Cardiac muscle cell (in vitro differentiated cells and primary cell): ENCODE measurements at regions not wholly inside any gene's neighbourhood (a gene's known extent, or its start where the extent isn't known, plus 50 kb on each side); places are given as distances from the start of the nearest gene placed in this dataset.
A peak's percentile ranks its signal among the peaks of the same experiment; 100 is the strongest.
"Not testable (repeated sequence)": the region's sequence is repeated elsewhere in the genome, so short reads cannot be mapped to it uniquely, and the experiment has no call there.

Source experiments
- DNase-seq, 2 donors: peaks; one replicate each; pipeline versions ENCODE4 v3.0.0 to v3.0.0-alpha.2; 2010 to 2017; ENCODE audit warnings: low read depth in 1 of 2, low spot score in 1 of 2
- H3K27ac ChIP-seq: fragments of 200-600 bp; sonication (generic); 2 replicates; pipeline ENCODE4 v1.5.1; 2016
- H3K27me3 ChIP-seq: fragments of 200-600 bp; sonication (generic); 2 replicates; pipeline ENCODE4 v1.6.0; 2016; ENCODE audit warnings: control low read depth
- H3K36me3 ChIP-seq: fragments of 200-600 bp; sonication (generic); 2 replicates; pipeline ENCODE4 v1.5.1; 2016; ENCODE audit warnings: control low read depth
- H3K4me1 ChIP-seq: fragments of 200-600 bp; sonication (generic); 2 replicates; pipeline ENCODE4 v1.8.1; 2017; ENCODE audit warnings: low read depth, mild to moderate bottlenecking, mixed run types
- H3K4me3 ChIP-seq: fragments of 200-600 bp; sonication (generic); 2 replicates; pipeline ENCODE4 v1.5.1; 2016; ENCODE audit warnings: mild to moderate bottlenecking
- H3K9me3 ChIP-seq: fragments of 200-600 bp; sonication (generic); 2 replicates; pipeline ENCODE4 v1.5.1; 2017; ENCODE audit warnings: low read depth, mild to moderate bottlenecking, control low read depth
- TF ChIP-seq, protein P1 (sequence below): IDR thresholded peaks from 2 replicates; pipeline ENCODE4 v1.5.1; 2012; ENCODE audit warnings: low read depth, mild to moderate bottlenecking, low read length

DNA sequence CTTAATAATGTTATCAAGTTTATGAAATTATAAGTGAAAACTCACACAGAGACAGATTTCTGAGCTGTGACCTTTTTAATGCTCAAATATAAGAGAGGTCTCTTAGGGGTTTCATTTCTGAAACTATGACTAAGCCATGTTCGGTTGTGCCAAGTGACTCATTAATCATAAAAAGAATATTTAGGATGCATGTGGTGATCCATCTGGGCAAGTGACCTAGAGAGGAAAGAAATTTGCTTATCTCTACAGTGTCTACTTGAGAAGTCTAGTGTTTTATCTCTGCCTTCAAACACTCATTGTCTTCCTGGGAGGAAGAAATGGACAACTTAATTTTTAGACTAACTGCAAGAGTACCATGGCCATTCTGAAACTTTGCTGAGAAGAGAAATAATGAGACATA is 545.3 kb upstream of the GRID2 start:
- Histone ChIP-seq H3K4me3 (no peak overlapping the region), H3K27ac (no peak overlapping the region), H3K4me1 (peaks cover 14% of the 10 kb centered on the region), H3K27me3 (no peaks in the 10 kb centered on the region), H3K9me3 (no peaks in the 10 kb centered on the region), H3K36me3 (no peaks in the 10 kb centered on the region)
- TF ChIP-seq, protein P1, sequence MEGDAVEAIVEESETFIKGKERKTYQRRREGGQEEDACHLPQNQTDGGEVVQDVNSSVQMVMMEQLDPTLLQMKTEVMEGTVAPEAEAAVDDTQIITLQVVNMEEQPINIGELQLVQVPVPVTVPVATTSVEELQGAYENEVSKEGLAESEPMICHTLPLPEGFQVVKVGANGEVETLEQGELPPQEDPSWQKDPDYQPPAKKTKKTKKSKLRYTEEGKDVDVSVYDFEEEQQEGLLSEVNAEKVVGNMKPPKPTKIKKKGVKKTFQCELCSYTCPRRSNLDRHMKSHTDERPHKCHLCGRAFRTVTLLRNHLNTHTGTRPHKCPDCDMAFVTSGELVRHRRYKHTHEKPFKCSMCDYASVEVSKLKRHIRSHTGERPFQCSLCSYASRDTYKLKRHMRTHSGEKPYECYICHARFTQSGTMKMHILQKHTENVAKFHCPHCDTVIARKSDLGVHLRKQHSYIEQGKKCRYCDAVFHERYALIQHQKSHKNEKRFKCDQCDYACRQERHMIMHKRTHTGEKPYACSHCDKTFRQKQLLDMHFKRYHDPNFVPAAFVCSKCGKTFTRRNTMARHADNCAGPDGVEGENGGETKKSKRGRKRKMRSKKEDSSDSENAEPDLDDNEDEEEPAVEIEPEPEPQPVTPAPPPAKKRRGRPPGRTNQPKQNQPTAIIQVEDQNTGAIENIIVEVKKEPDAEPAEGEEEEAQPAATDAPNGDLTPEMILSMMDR: no peak
- DNase-seq: peak in 1 of 2 donors; percentile 85

DNA sequence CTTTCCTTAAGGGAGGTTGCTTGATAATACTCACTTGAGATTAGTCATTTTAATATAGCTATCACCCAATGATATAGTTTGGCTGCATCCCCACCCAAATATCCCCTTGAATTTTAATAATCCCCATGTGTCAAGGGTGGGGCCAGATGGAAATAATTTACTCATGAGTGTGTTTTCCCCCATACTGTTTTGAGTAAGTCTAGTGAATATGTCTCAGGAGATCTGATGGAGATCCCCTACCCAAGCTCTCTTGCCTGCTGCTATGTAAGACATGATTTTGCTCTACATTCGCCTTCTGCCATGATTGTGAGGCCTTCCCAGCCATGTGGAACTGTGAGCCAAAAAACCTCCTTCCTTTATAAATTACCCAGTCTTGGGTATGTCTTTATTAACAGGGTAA is 539.7 kb upstream of the GRID2 start:
- Histone ChIP-seq H3K9me3 (no peaks in the 10 kb centered on the region), H3K36me3 (no peaks in the 10 kb centered on the region), H3K4me3 (no peak overlapping the region), H3K4me1 (no peaks in the 10 kb centered on the region), H3K27me3 (no peaks in the 10 kb centered on the region), H3K27ac (no peak overlapping the region)
- DNase-seq: no peak
- TF ChIP-seq, protein P1: no peak

DNA sequence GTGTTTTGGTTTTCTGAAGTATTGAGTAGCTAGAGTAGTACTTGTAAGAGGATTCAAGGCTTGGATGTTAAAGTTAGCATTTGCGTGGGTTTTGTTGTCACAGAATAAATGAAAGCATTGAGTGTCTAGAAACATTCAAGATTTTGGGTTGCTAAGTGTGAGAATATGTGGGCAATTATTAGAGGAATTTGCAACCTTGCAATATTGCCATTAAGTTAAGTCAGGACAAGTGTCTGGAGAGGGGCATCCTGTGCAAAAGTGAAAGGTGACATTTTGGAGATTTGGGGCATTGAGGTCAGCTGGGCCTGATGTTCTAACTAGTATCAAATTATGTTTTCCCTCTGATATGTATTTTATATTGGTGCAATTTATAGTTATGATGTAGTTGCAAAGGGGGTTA is 533.9 kb upstream of the GRID2 start:
- H3K27ac ChIP-seq: no peak overlapping the region
- H3K4me1 ChIP-seq: no peaks in the 10 kb centered on the region
- DNase-seq: no peak
- no peaks in the 10 kb centered on the region for H3K9me3 ChIP-seq
- H3K36me3 ChIP-seq: no peaks in the 10 kb centered on the region
- TF ChIP-seq, protein P1: no peak
- H3K4me3 ChIP-seq: no peak overlapping the region
- H3K27me3 ChIP-seq: no peaks in the 10 kb centered on the region

DNA sequence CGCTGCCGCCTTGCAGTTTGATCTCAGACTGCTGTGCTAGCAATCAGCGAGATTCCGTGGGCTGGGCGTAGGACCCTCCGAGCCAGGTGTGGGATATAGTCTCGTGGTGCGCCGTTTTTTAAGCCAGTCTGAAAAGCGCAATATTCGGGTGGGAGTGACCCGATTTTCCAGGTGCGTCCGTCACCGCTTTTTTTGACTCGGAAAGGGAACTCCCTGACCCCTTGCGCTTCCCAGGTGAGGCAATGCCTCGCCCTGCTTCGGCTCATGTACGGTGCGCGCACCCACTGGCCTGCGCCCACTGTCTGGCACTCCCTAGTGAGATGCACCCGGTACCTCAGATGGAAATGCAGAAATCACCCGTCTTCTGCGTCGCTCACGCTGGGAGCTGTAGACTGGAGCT is 512.1 kb upstream of the GRID2 start:
- not testable (repeated sequence) for H3K27ac ChIP-seq, H3K9me3 ChIP-seq, H3K36me3 ChIP-seq, H3K27me3 ChIP-seq, DNase-seq, H3K4me1 ChIP-seq
- peak overlapping the region; percentile 49 for H3K4me3 ChIP-seq

DNA sequence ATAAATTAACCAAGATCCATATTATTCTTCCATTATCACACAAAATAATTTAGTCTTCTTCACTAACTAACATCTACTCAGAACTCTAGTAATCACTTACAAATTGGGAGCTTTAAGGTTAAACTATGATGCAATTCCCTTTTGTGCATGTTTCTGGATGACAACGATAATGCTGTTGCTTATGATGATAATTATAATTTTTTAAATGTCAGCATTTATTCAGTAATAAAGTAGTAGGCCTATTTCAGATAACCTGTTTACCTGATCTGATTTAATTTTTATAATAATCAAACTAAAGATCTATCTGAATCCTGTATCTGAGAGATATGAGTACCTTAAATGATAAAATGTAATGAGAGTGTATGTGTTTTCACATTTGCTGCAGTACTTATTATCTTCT is 507.8 kb upstream of the GRID2 start:
- no peak for DNase-seq
- no peaks in the 10 kb centered on the region for H3K27me3 ChIP-seq
- no peaks in the 10 kb centered on the region for H3K9me3 ChIP-seq
- no peak overlapping the region for H3K4me3 ChIP-seq
- no peaks in the 10 kb centered on the region for H3K4me1 ChIP-seq
- no peak overlapping the region for H3K27ac ChIP-seq
- TF ChIP-seq, protein P1: no peak
- H3K36me3 ChIP-seq: no peaks in the 10 kb centered on the region

DNA sequence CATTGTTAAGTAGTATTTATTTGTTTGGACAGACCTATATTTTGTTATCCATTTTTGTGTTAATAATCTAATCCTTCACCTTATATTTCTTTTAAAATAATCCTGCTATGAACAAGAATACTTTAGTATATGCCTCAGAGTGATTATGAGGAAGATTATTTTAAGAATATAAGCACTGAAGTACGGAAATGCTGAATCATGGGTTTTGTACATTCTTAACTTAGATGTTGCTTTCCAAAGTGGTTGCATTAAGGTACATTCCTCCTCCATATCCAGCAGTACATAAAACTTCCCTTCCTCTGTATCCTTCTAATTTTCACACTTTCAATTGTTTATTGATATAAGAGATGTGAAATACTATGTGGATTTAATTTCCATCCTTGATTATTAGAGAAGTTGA is 491.4 kb upstream of the GRID2 start:
- TF ChIP-seq, protein P1: no peak

More for the DNA sequence above, 491.4 kb upstream of the GRID2 start:
- Histone ChIP-seq H3K9me3 (no peaks in the 10 kb centered on the region), H3K4me3 (no peak overlapping the region), H3K27me3 (no peaks in the 10 kb centered on the region), H3K27ac (no peak overlapping the region), H3K36me3 (no peaks in the 10 kb centered on the region), H3K4me1 (peaks cover 3% of the 10 kb centered on the region)
- DNase-seq: no peak
